HG03175 (cell line): ENCODE measurements at regions not wholly inside any gene's neighbourhood (a gene's known extent, or its start where the extent isn't known, plus 50 kb on each side); places are given as distances from the start of the nearest gene placed in this dataset.

Experiments used
- ATAC-seq: cut with Tn5 transposase; IDR thresholded peaks from one replicate; pipeline ENCODE4 v1.9.1; 2021; ENCODE audit warnings: mild to moderate bottlenecking, moderate library complexity; ENCODE audit not compliant: unreplicated experiment

GRCh38 chr9:108093773-108094675 lies 604.5 kb upstream of the KLF4 start:
- ATAC-seq: peak; percentile 64

- ATAC-seq: no peak
Measured at GRCh38 chr9:108088916-108089315, 599.3 kb upstream of the KLF4 start.

GRCh38 chr9:108087781-108088180 lies 598.2 kb upstream of the KLF4 start:
- ATAC-seq: no peak

GRCh38 chr9:108086624-108087023 lies 597.1 kb upstream of the KLF4 start:
- no peak for ATAC-seq

- no peak for ATAC-seq
Measured at GRCh38 chr9:108085294-108085693, 595.7 kb upstream of the KLF4 start.

GRCh38 chr9:108083796-108084352 lies 594.3 kb upstream of the KLF4 start:
- ATAC-seq: no peak

- ATAC-seq: no peak
Measured at GRCh38 chr9:108083160-108083750, 593.7 kb upstream of the KLF4 start.

- no peak for ATAC-seq
Measured at GRCh38 chr9:108081112-108081511, 591.5 kb upstream of the KLF4 start.

GRCh38 chr9:108080285-108080684 lies 590.7 kb upstream of the KLF4 start:
- no peak for ATAC-seq

- no peak for ATAC-seq
Measured at GRCh38 chr9:108078811-108079210, 589.2 kb upstream of the KLF4 start.

GRCh38 chr9:108078375-108078774 lies 588.8 kb upstream of the KLF4 start:
- no peak for ATAC-seq

- ATAC-seq: no peak
Measured at GRCh38 chr9:108077556-108077955, 588.0 kb upstream of the KLF4 start.

GRCh38 chr9:108074900-108075299 lies 585.3 kb upstream of the KLF4 start:
- no peak for ATAC-seq

- ATAC-seq: no peak
Measured at GRCh38 chr9:108073823-108074222, 584.3 kb upstream of the KLF4 start.

GRCh38 chr9:108072740-108073139 lies 583.2 kb upstream of the KLF4 start:
- ATAC-seq: no peak

- ATAC-seq: no peak
Measured at GRCh38 chr9:108070861-108071260, 581.3 kb upstream of the KLF4 start.

GRCh38 chr9:108069991-108070390 lies 580.4 kb upstream of the KLF4 start:
- ATAC-seq: no peak

- no peak for ATAC-seq
Measured at GRCh38 chr9:108062680-108063079, 573.1 kb upstream of the KLF4 start.

GRCh38 chr9:108060175-108060574 lies 570.6 kb upstream of the KLF4 start:
- no peak for ATAC-seq

GRCh38 chr9:108058135-108058814 lies 568.7 kb upstream of the KLF4 start:
- no peak for ATAC-seq

GRCh38 chr9:108057421-108058134 lies 568.0 kb upstream of the KLF4 start:
- no peak for ATAC-seq
